OCI-LY7 (cell line): ENCODE measurements at regions not wholly inside any gene's neighbourhood (a gene's known extent, or its start where the extent isn't known, plus 50 kb on each side); places are given as distances from the start of the nearest gene placed in this dataset.

Experiments
- EZH2phosphoT487 ChIP-seq: fragments of 200-600 bp; sonication (generic); IDR thresholded peaks from 2 replicates; pipeline ENCODE4 v1.6.1; 2018; ENCODE audit warnings: low read depth, borderline replicate concordance, mild to moderate bottlenecking, mixed run types, antibody characterized with exemption, low read length, moderate library complexity, mixed read lengths
- TF ChIP-seq, protein P1 (sequence below): fragments of 200-600 bp; sonication (generic); conservative IDR thresholded peaks from 2 replicates; pipeline ENCODE4 v1.5.1; 2014; ENCODE audit warnings: mild to moderate bottlenecking, antibody characterized with exemption, low read length, moderate library complexity, mixed read lengths

GRCh38 chr6:113633638-113634037, 223.5 kb upstream of the MARCKS start:
- TF ChIP-seq, protein P1, sequence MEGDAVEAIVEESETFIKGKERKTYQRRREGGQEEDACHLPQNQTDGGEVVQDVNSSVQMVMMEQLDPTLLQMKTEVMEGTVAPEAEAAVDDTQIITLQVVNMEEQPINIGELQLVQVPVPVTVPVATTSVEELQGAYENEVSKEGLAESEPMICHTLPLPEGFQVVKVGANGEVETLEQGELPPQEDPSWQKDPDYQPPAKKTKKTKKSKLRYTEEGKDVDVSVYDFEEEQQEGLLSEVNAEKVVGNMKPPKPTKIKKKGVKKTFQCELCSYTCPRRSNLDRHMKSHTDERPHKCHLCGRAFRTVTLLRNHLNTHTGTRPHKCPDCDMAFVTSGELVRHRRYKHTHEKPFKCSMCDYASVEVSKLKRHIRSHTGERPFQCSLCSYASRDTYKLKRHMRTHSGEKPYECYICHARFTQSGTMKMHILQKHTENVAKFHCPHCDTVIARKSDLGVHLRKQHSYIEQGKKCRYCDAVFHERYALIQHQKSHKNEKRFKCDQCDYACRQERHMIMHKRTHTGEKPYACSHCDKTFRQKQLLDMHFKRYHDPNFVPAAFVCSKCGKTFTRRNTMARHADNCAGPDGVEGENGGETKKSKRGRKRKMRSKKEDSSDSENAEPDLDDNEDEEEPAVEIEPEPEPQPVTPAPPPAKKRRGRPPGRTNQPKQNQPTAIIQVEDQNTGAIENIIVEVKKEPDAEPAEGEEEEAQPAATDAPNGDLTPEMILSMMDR = no peak
- no peak for TF ChIP-seq EZH2phosphoT487
